ENCODE measurements at regions not wholly inside any gene's neighbourhood (a gene's known extent, or its start where the extent isn't known, plus 50 kb on each side); places are given as distances from the start of the nearest gene placed in this dataset.
"Not testable (repeated sequence)": the region's sequence is repeated elsewhere in the genome, so short reads cannot be mapped to it uniquely, and the experiment has no call there.

DNA sequence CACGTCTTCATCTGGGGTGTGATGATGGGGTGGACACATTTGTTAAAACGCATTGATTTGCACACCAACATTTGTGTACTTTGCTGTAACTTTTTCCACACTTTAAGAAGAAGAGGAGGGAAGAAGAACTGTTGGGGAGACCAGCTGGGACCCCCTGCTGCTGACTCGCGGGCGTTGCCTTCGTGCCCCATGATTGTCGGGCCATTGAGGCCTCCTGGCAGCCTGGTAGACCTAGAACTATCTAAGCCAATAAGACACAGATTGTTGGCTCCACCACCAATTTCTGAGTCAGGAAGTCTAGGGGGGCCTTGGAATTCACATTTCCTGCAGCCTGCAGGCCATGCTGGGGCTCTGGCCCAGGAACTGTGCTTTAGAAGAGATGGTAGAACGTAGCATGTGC lies 105.5 kb downstream of the TNFRSF13B start:
- Histone ChIP-seq H4K12ac (ENCODE audit: low read depth, low read length) (no peak overlapping the region), H2AK5ac (ENCODE audit: low read length) (no peak overlapping the region), H2BK120ac (ENCODE audit: insufficient read depth, low read length, poor library complexity) (peak overlapping the region; percentile 91), H3K23ac (ENCODE audit: low read length) (no peak overlapping the region), H3K79me2 (ENCODE audit: control insufficient read depth, insufficient read depth, low read length, poor library complexity) (peaks cover 3% of the 10 kb centered on the region), H3K18ac (ENCODE audit: low read length) (peak overlapping the region; percentile 69), H3K4me3 (ENCODE audit: low read depth, low read length) (no peak overlapping the region), H3K14ac (ENCODE audit: low read length) (peak overlapping the region; percentile 77), H3K27me3 (ENCODE audit: insufficient read depth, low read length) (no peaks in the 10 kb centered on the region), H3K9me3 (ENCODE audit: insufficient read depth, low read depth, low read length) (no peaks in the 10 kb centered on the region), H4K91ac (ENCODE audit: low read depth, low read length) (peak overlapping the region; percentile 85), H3K4ac (ENCODE audit: low read depth, low read length) (peak overlapping the region; percentile 19), H3K36me3 (ENCODE audit: control insufficient read depth in 1 of 2, insufficient read depth in 2 of 2, low read length in 2 of 2) (no peaks in the 10 kb centered on the region), H3K27ac (ENCODE audit: low read depth, low read length) (peak overlapping the region; percentile 51), H3K4me2 (ENCODE audit: low read length) (no peak overlapping the region), H3K4me1 (ENCODE audit: control insufficient read depth in 1 of 2, insufficient read depth in 2 of 2, low read length in 2 of 2) (peaks cover 6 to 14% of the 10 kb centered on the region in 2 experiments), H2BK12ac (ENCODE audit: low read length) (peak overlapping the region; percentile 92), H4K8ac (ENCODE audit: low read depth, low read length) (peak overlapping the region; percentile 86), H2BK5ac (ENCODE audit: low read depth, low read length, poor library complexity) (peak overlapping the region; percentile 88), H3K79me1 (ENCODE audit: low read length) (peaks cover 11% of the 10 kb centered on the region), H2AFZ (ENCODE audit: insufficient read depth, low read length, poor library complexity) (no peak overlapping the region), H3K9ac (ENCODE audit: low read length) (no peak overlapping the region)
- WGBS (ENCODE audit: extremely low coverage, insufficient coverage, insufficient read length): no CpG with 5 or more reads among the region's 8 CpGs
- DNase-seq: no peak

DNA sequence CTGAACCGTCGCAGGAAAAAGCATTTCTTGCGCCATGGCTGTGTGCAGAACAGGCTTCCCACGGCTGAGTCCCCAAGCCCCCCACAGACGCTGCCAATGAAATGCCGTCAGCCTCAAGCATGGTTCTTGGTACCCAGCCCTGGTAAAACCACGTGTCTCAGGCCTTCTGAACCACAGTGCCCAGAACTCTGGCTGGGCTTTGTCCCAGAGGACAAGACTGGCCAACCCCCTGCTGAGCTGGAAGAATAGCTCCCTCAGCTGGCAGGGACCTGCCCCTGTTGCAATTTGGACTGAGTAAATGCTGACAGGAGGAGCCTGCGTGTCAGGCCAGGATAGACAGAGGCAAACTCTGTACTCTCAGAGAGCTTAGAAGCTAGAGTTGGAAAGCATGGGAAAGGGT lies 106.2 kb downstream of the TNFRSF13B start:
- H3K4ac ChIP-seq (ENCODE audit: low read depth, low read length); H3K9ac ChIP-seq (ENCODE audit: low read length); H3K27me3 ChIP-seq (ENCODE audit: insufficient read depth, low read length); H3K4me3 ChIP-seq (ENCODE audit: low read depth, low read length); H3K79me2 ChIP-seq (ENCODE audit: control insufficient read depth, insufficient read depth, low read length, poor library complexity); H3K36me3 ChIP-seq (ENCODE audit: control insufficient read depth in 1 of 2, insufficient read depth in 2 of 2, low read length in 2 of 2); H4K8ac ChIP-seq (ENCODE audit: low read depth, low read length); H3K9me3 ChIP-seq (ENCODE audit: insufficient read depth, low read depth, low read length); H2AK5ac ChIP-seq (ENCODE audit: low read length); H3K4me2 ChIP-seq (ENCODE audit: low read length); H2AFZ ChIP-seq (ENCODE audit: insufficient read depth, low read length, poor library complexity); H3K23ac ChIP-seq (ENCODE audit: low read length); H3K18ac ChIP-seq (ENCODE audit: low read length); H4K12ac ChIP-seq (ENCODE audit: low read depth, low read length); H4K91ac ChIP-seq (ENCODE audit: low read depth, low read length): not testable (repeated sequence)
- Histone ChIP-seq H3K27ac (ENCODE audit: low read depth, low read length) (peak overlapping the region; percentile 43), H2BK120ac (ENCODE audit: insufficient read depth, low read length, poor library complexity) (peak overlapping the region; percentile 63), H2BK12ac (ENCODE audit: low read length) (peak overlapping the region; percentile 36), H3K14ac (ENCODE audit: low read length) (peak overlapping the region; percentile 40), H3K4me1 (ENCODE audit: control insufficient read depth in 1 of 2, insufficient read depth in 2 of 2, low read length in 2 of 2) (peaks cover 6 to 14% of the 10 kb centered on the region in 2 experiments), H2BK5ac (ENCODE audit: low read depth, low read length, poor library complexity) (peak overlapping the region; percentile 84), H3K79me1 (ENCODE audit: low read length) (peaks cover 11% of the 10 kb centered on the region)
- DNase-seq: peak in 1 of 2 donors; percentile 26
- WGBS (ENCODE audit: extremely low coverage, insufficient coverage, insufficient read length): no CpG with 5 or more reads among the region's 8 CpGs

DNA sequence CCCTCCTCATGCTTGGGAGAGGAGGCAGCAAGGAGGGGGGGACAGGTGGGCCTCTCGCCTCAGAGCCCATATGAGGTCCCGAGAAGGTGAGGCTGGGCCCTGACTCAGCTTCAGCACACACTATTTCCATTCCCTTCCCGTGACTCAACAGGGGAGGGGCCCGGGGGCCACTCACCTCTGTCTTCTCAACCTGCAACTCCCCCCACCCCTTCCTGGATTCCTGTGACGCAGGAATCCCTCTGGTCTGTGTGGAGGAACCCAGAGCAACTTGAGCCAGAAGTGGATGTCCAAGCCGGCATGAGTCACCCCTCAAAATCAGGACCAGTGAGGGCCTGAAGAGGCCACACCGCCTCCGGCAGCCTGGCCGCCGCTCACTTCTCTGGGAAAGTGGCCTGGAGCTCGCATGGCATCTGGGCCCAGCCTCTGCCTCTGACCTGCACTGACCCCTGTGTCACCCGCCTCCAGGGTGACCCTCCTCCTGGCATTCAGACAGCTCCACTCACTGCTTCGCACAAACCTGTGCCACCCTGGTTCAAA lies 106.8 kb downstream of the TNFRSF13B start:
- H3K36me3 ChIP-seq (ENCODE audit: control insufficient read depth in 1 of 2, insufficient read depth in 2 of 2, low read length in 2 of 2); H3K27ac ChIP-seq (ENCODE audit: low read depth, low read length); H3K9ac ChIP-seq (ENCODE audit: low read length); DNase-seq; H2BK120ac ChIP-seq (ENCODE audit: insufficient read depth, low read length, poor library complexity); H4K12ac ChIP-seq (ENCODE audit: low read depth, low read length); H3K14ac ChIP-seq (ENCODE audit: low read length); H3K4ac ChIP-seq (ENCODE audit: low read depth, low read length); H2BK5ac ChIP-seq (ENCODE audit: low read depth, low read length, poor library complexity); H3K4me3 ChIP-seq (ENCODE audit: low read depth, low read length); H3K18ac ChIP-seq (ENCODE audit: low read length); H2AFZ ChIP-seq (ENCODE audit: insufficient read depth, low read length, poor library complexity); H3K79me2 ChIP-seq (ENCODE audit: control insufficient read depth, insufficient read depth, low read length, poor library complexity); H4K8ac ChIP-seq (ENCODE audit: low read depth, low read length); H3K27me3 ChIP-seq (ENCODE audit: insufficient read depth, low read length); H3K9me3 ChIP-seq (ENCODE audit: insufficient read depth, low read depth, low read length); H4K91ac ChIP-seq (ENCODE audit: low read depth, low read length); H2BK12ac ChIP-seq (ENCODE audit: low read length); H3K23ac ChIP-seq (ENCODE audit: low read length); H2AK5ac ChIP-seq (ENCODE audit: low read length); H3K4me2 ChIP-seq (ENCODE audit: low read length): not testable (repeated sequence)
- no CpG with 5 or more reads among the region's 13 CpGs for WGBS (ENCODE audit: extremely low coverage, insufficient coverage, insufficient read length)
- H3K4me1 ChIP-seq (ENCODE audit: control insufficient read depth in 1 of 2, insufficient read depth in 2 of 2, low read length in 2 of 2): peaks cover 6 to 15% of the 10 kb centered on the region in 2 experiments
- H3K79me1 ChIP-seq (ENCODE audit: low read length): peaks cover 11% of the 10 kb centered on the region

DNA sequence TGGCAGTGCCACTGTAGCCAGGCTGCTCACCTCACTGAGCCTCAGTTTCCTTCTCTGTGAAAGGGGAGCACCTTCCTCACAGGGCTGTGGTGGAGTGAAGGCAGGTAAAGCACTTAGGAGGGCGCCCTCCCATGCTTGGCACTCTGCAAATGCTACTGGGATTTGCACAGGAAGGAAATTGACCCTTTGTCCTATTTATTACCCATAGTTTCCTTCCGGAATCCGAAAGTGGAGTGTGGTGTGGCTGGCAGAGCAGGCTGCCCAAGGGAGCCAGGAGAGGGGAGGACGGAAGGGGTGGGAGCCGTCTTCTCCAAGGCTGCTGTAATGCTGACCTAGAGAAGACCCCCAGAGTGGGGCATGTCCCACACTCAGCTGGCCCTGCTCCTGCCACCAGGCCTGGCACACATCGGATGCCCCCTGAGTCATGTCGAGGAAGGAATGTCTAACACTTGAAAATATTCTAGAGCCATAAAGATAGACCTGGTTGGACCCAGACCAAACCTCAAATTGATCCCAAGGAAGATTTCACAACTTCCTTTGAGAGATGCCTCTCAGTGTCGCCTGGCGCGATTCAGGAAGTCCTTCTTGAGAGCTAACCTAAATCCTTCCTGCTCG lies 107.3 kb downstream of the TNFRSF13B start:
- H4K12ac ChIP-seq (ENCODE audit: low read depth, low read length); H2BK5ac ChIP-seq (ENCODE audit: low read depth, low read length, poor library complexity); H3K79me2 ChIP-seq (ENCODE audit: control insufficient read depth, insufficient read depth, low read length, poor library complexity); H2BK120ac ChIP-seq (ENCODE audit: insufficient read depth, low read length, poor library complexity); H3K18ac ChIP-seq (ENCODE audit: low read length); H3K4me2 ChIP-seq (ENCODE audit: low read length); H3K36me3 ChIP-seq (ENCODE audit: control insufficient read depth in 1 of 2, insufficient read depth in 2 of 2, low read length in 2 of 2); H3K27ac ChIP-seq (ENCODE audit: low read depth, low read length); H3K27me3 ChIP-seq (ENCODE audit: insufficient read depth, low read length); H2AK5ac ChIP-seq (ENCODE audit: low read length); H3K23ac ChIP-seq (ENCODE audit: low read length); H4K8ac ChIP-seq (ENCODE audit: low read depth, low read length); H3K4me3 ChIP-seq (ENCODE audit: low read depth, low read length); H3K9me3 ChIP-seq (ENCODE audit: insufficient read depth, low read depth, low read length); DNase-seq; H2BK12ac ChIP-seq (ENCODE audit: low read length); H3K9ac ChIP-seq (ENCODE audit: low read length); H3K4ac ChIP-seq (ENCODE audit: low read depth, low read length); H2AFZ ChIP-seq (ENCODE audit: insufficient read depth, low read length, poor library complexity); H3K14ac ChIP-seq (ENCODE audit: low read length): not testable (repeated sequence)
- no CpG with 5 or more reads among the region's 11 CpGs for WGBS (ENCODE audit: extremely low coverage, insufficient coverage, insufficient read length)
- Histone ChIP-seq H4K91ac (ENCODE audit: low read depth, low read length) (peak overlapping the region; percentile 54), H3K4me1 (ENCODE audit: control insufficient read depth in 1 of 2, insufficient read depth in 2 of 2, low read length in 2 of 2) (peaks cover 6 to 15% of the 10 kb centered on the region in 2 experiments), H3K79me1 (ENCODE audit: low read length) (peaks cover 11% of the 10 kb centered on the region)

All from trophoblast cell (in vitro differentiated cells and primary cell).